Bronchial epithelial cell (primary cell): ENCODE measurements at regions not wholly inside any gene's neighbourhood (a gene's known extent, or its start where the extent isn't known, plus 50 kb on each side); places are given as distances from the start of the nearest gene placed in this dataset.

Source experiments
- DNase-seq: peaks from one replicate; pipeline ENCODE4 v3.0.0-alpha.2; 2010; ENCODE audit warnings: low read depth
- FAIRE-seq: peaks from 2 replicates; lab custom pipeline; 2011; peaks lifted over from hg19 to GRCh38; lab: Jason Lieb, UNC
- H3K27me3 ChIP-seq: 2 replicates; pipeline ENCODE4 v1.5.1; 2011; ENCODE audit warnings: low read length; ENCODE audit not compliant: control insufficient read depth, insufficient read depth
- H3K36me3 ChIP-seq: 2 replicates; pipeline ENCODE4 v1.5.1; 2011; ENCODE audit warnings: low read length; ENCODE audit not compliant: control insufficient read depth, insufficient read depth
- H3K4me3 ChIP-seq: 2 replicates; pipeline ENCODE4 v1.5.1; 2011; ENCODE audit warnings: mild to moderate bottlenecking, low read depth, low read length, control low read depth
- CTCF ChIP-seq: IDR thresholded peaks from 2 replicates; pipeline ENCODE4 v1.5.1; 2011; ENCODE audit warnings: mild to moderate bottlenecking, moderate library complexity, low read length, control low read depth, inconsistent platforms; ENCODE audit not compliant: insufficient read depth, severe bottlenecking

DNA sequence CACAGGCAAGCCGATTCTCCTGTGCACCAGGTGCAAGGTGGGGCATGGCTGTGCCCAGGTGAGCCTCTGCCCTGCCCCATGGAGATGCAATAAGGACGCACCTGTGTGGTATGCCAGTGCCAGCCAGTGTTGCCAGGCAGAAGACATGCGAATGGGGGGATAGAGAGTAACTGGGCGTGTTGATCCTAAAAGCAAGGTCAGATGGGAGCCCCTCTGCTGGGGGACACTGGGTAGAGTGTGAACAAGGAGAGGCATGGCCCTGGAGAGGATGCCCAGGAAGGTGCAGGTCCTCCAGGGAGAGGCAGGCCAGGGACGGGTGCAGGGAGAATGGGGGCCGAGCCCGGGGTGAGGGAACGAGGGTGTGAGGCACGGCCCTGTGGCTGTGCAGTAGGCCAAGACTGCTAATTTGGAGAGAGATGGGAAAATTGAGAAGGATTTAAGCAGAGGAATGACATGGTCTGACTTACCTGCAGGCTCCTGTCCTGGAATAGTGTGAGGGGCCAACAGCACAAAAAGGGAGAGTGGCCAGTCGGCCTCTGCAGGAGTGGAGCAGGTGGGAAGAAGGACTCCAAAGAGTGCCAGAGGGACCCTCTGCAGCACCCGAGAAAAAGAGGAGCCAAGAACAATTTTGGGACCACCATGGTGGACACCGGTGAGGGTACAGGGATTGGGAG, 690.4 kb upstream of the HS6ST1 start:
- Histone ChIP-seq H3K36me3 (no peaks in the 10 kb centered on the region), H3K27me3 (no peaks in the 10 kb centered on the region), H3K4me3 (no peak overlapping the region)
- DNase-seq (no peak), FAIRE-seq (no peak)
- no peak for TF ChIP-seq CTCF

DNA sequence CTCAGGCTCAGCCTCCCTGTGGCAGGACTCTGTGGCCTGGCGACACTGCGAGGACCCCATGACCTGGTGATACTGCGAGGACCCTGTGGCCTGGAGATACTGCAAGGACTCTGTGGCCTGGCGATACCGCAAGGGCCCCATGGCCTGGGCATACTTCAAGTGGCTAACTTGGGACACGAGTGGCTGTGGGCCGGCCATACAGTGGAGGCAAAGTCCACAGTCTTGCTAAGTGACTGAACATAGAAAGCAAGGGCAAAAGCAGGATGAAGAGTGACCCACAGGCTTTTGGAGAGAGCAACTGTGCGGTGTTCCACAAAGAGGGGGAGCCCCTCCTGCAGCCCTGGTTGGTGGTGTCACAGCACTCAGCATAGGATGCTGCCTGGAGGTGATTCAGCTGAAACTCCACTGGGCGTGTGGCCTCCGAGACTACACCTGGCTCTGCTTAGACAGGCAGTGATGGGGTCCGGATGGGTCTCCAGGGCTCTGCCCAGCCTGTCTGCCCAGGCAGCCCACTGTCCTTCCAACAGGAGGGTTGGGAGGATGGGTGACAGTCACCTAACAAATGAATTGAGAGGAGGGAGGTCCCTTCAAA, 691.0 kb upstream of the HS6ST1 start:
- Histone ChIP-seq H3K4me3 (no peak overlapping the region), H3K27me3 (no peaks in the 10 kb centered on the region), H3K36me3 (no peaks in the 10 kb centered on the region)
- no peak for TF ChIP-seq CTCF
- DNase-seq (no peak), FAIRE-seq (no peak)

DNA sequence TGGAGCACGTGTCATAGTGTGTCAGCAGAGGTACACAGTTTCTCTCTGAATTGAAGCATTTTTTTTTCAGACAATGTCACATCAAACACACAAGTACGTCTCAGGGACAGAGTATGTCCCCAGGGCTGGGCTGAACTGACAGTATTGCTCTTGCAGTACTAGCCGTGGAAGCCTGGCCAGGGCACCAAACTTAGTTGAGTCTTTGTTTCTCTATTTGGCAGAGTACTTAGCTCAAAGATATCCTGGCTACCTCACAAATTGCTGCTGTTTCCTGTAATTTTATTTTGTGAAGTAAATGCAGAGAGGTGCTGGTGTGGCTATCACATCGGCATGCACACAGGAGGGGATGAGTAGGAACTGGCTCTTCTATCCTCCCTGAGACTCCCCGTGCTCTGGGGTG, 691.6 kb upstream of the HS6ST1 start:
- FAIRE-seq (no peak), DNase-seq (no peak)
- no peak for TF ChIP-seq CTCF
- H3K4me3 ChIP-seq = no peak overlapping the region
- no peaks in the 10 kb centered on the region for H3K27me3 ChIP-seq
- no peaks in the 10 kb centered on the region for H3K36me3 ChIP-seq

- Histone ChIP-seq H3K36me3 (no peaks in the 10 kb centered on the region), H3K4me3 (no peak overlapping the region), H3K27me3 (no peaks in the 10 kb centered on the region)
- TF ChIP-seq CTCF = no peak
- DNase-seq = no peak
- no peak for FAIRE-seq
These were observed 692.9 kb upstream of the HS6ST1 start for GRCh38 chr2:129011466-129012061.

DNA sequence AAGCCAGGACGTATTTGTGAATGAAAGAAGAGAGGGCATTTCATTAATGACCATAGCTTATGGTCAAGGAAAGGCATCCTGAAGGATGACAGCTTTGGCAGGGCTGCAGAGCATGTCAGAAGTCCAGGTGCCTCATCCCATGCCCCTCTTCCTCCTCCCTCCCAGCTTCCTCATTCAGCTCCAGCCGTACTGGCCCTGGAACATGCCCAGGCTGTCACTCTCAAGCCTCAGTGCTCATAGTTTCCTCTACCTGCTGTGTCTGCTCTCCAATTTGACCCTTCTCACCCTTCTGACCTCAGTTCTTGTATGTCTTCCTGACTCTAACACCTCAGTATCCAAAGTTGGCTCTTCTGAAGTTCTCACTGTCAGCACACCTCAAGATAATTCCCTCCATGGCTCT, 695.8 kb upstream of the HS6ST1 start:
- no peak for DNase-seq
- no peak for FAIRE-seq
- Histone ChIP-seq H3K36me3 (no peaks in the 10 kb centered on the region), H3K4me3 (no peak overlapping the region), H3K27me3 (no peaks in the 10 kb centered on the region)
- TF ChIP-seq CTCF = no peak
